Adrenal gland (tissue), 9 donors: ENCODE measurements at regions not wholly inside any gene's neighbourhood (a gene's known extent, or its start where the extent isn't known, plus 50 kb on each side); places are given as distances from the start of the nearest gene placed in this dataset.
A peak's percentile ranks its signal among the peaks of the same experiment; 100 is the strongest.
"Not testable (repeated sequence)": the region's sequence is repeated elsewhere in the genome, so short reads cannot be mapped to it uniquely, and the experiment has no call there.

Source experiments
- DNase-seq, 7 donors: peaks; one replicate each; pipeline ENCODE4 v3.0.0-alpha.2; 2019 to 2020
- H3K27ac ChIP-seq, 5 donors: fragments of 200-600 bp; sonication (generic) in 4 of 5; 1 replicate in 3 of 5; 2 replicates in 2 of 5; pipeline versions ENCODE4 v1.5.1 to v1.8.0; 2016 to 2020; ENCODE audit warnings: mild to moderate bottlenecking in 1 of 5
- H3K27me3 ChIP-seq: fragments of 200-600 bp; 2 replicates; pipeline ENCODE4 v1.8.0; 2021
- H3K36me3 ChIP-seq, 2 donors: fragments of 200-600 bp; replicated peaks in 1 of 2; 1 replicate in 1 of 2; 2 replicates in 1 of 2; pipeline versions ENCODE4 v1.5.1 to v1.8.0; 2018 to 2022
- H3K4me1 ChIP-seq, 2 donors: fragments of 200-600 bp; replicated peaks in 1 of 2; 1 replicate in 1 of 2; 2 replicates in 1 of 2; pipeline versions ENCODE4 v1.5.1 to v1.8.0; 2018 to 2021
- H3K4me3 ChIP-seq, 4 donors: fragments of 200-600 bp; sonication (generic) in 3 of 4; one replicate each; pipeline ENCODE4 v1.5.1; 2016 to 2018
- H3K9me3 ChIP-seq, 3 donors: fragments of 200-600 bp; sonication (generic) in 1 of 3; replicated peaks in 1 of 3; 1 replicate in 2 of 3; 2 replicates in 1 of 3; pipeline versions ENCODE4 v1.5.1 to v1.8.0; 2016 to 2021
- CTCF ChIP-seq, 6 experiments: fragments of 450-650 bp in 4 of 6; fragments of 200-600 bp in 2 of 6; sonication (generic) in 1 of 6; IDR thresholded peaks; 1 replicate in 5 of 6; 2 replicates in 1 of 6; pipeline versions ENCODE4 v1.5.1 to v1.8.0; 2016 to 2021; ENCODE audit warnings: antibody characterized with exemption in 6 of 6, mild to moderate bottlenecking in 2 of 6, moderate library complexity in 1 of 6
- POLR2A ChIP-seq, 2 donors: fragments of 450-650 bp; IDR thresholded peaks; one replicate each; pipeline ENCODE4 v1.6.1; 2017; ENCODE audit warnings: antibody characterized with exemption in 2 of 2, mild to moderate bottlenecking in 2 of 2, moderate library complexity in 1 of 2
- WGBS, 4 donors: extraction: QIAGEN DNeasy Blood & Tissue Kit in 2 of 4; methylation state at CpG; one replicate each; pipeline versions ENCODE4 v1.1.5 to v1.1.7; 2013 to 2017; 5-methylcytosine and 5-hydroxymethylcytosine counted together
- intact Hi-C, 2 donors: fragments of 100-400 bp; cut with DNase I; formaldehyde crosslinking; loops; one replicate each; pipeline versions ENCODE4 v1.14.1 to v1.15.0; 2022 to 2023
- donor health status: healthy with polysubstance abuse.
- donor health status: Bipolar disorder and iron deficiency.
- donor health status: DM: yes; HTN: yes; CAD: no.
- donor health status: DM: no; HTN: no; CAD: no.
- donor health status: DM: no; HTN: no; CAD: no.

- no peaks in the 10 kb centered on the region for H3K36me3 ChIP-seq
- H3K4me3 ChIP-seq, result no peak overlapping the region
- TF ChIP-seq POLR2A (IDR thresholded peaks at IDR 0.05), result no peak
- TF ChIP-seq CTCF (IDR thresholded peaks at IDR 0.05), result peak in 5 of 6 experiments; percentile 26 to 47 (median 43)
- H3K9me3 ChIP-seq, result no peaks in the 10 kb centered on the region
- peak in 2 of 7 donors; percentile 10 to 12 for DNase-seq
- 65 to 77% (median 75%) methylated on average over 5 of the region's 5 CpGs for WGBS, 4 donors
- intact Hi-C loops, result no loop called here
- H3K27ac ChIP-seq, result no peak overlapping the region
- H3K4me1 ChIP-seq, result no peaks in the 10 kb centered on the region
- H3K27me3 ChIP-seq, result no peaks in the 10 kb centered on the region
Observed at GRCh38 chr7:83271212-83272099, 108.8 kb upstream of the PCLO start.

- Histone ChIP-seq H3K4me1 (no peaks in the 10 kb centered on the region), H3K4me3 (no peak overlapping the region), H3K9me3 (no peaks in the 10 kb centered on the region), H3K27ac (no peak overlapping the region), H3K27me3 (no peaks in the 10 kb centered on the region), H3K36me3 (no peaks in the 10 kb centered on the region)
- TF ChIP-seq POLR2A (IDR thresholded peaks at IDR 0.05), result no peak
- no peak for TF ChIP-seq CTCF (IDR thresholded peaks at IDR 0.05)
- DNase-seq, result no peak
- intact Hi-C loops, result no loop called here
- WGBS, 4 donors, result 45 to 55% (median 49%) methylated on average over 3 of the region's 3 CpGs
Observed at GRCh38 chr7:83270407-83270806, 107.7 kb upstream of the PCLO start.

DNA sequence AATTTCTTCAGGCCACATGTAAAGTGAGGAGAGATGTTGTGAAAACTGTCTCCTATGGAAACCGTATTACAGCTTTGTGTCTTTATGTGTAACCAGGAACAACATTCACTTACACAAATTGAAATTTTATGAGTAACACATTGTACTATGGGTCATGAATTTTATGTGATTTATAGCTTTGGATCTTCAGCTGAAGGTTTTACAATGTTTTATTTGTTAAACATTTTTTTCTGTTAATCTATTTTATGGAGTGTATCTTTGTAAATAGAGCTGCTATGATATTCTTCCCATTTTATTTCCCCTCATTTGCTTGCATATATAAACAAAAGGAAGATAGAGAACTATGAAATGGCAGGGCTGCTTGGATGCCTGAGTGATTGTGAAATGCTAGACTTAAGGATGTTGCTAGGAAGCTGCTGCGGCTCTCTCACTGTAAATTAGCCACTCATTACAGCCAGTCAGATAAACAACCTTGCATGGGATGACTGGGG, 104.5 kb upstream of the PCLO start:
- Histone ChIP-seq H3K4me3 (no peak overlapping the region), H3K4me1 (no peaks in the 10 kb centered on the region), H3K9me3 (no peaks in the 10 kb centered on the region), H3K27me3 (no peaks in the 10 kb centered on the region), H3K27ac (no peak overlapping the region), H3K36me3 (no peaks in the 10 kb centered on the region)
- 51 to 59% (median 57%) methylated on average over 2 of the region's 2 CpGs for WGBS, 4 donors
- no peak for TF ChIP-seq CTCF (IDR thresholded peaks at IDR 0.05)
- no peak for TF ChIP-seq POLR2A (IDR thresholded peaks at IDR 0.05)
- intact Hi-C loops, result no loop called here
- DNase-seq, result no peak

- H3K27ac ChIP-seq, H3K36me3 ChIP-seq, intact Hi-C loops, H3K27me3 ChIP-seq, H3K9me3 ChIP-seq, H3K4me3 ChIP-seq, DNase-seq, H3K4me1 ChIP-seq: not testable (repeated sequence)
- 83 to 87% (median 85%) methylated on average over 10 of the region's 10 CpGs for WGBS, 4 donors
Observed at GRCh38 chr7:83263442-83264034, 100.9 kb upstream of the PCLO start.
